GM13976 (cell line): ENCODE measurements at regions not wholly inside any gene's neighbourhood (a gene's known extent, or its start where the extent isn't known, plus 50 kb on each side); places are given as distances from the start of the nearest gene placed in this dataset.

Experiments
- DNase-seq: peaks from one replicate; pipeline ENCODE4 v3.0.0; 2012; ENCODE audit warnings: low spot score
- in situ Hi-C: fragments of 300-500 bp; cut with MboI; formaldehyde crosslinking; loops from one replicate; pipeline ENCODE4 v1.12.0; 2022; ENCODE audit warnings: low sequenced_read_pairs, mixed read lengths, inconsistent platforms; ENCODE audit not compliant: unreplicated experiment
- TF ChIP-seq, protein P1 (sequence below): IDR thresholded peaks from 2 replicates; pipeline ENCODE4 v1.5.1; 2012; ENCODE audit warnings: borderline replicate concordance, mild to moderate bottlenecking; ENCODE audit not compliant: insufficient read depth; ENCODE audit errors: extremely low read depth, missing control alignments, control extremely low read depth

DNA sequence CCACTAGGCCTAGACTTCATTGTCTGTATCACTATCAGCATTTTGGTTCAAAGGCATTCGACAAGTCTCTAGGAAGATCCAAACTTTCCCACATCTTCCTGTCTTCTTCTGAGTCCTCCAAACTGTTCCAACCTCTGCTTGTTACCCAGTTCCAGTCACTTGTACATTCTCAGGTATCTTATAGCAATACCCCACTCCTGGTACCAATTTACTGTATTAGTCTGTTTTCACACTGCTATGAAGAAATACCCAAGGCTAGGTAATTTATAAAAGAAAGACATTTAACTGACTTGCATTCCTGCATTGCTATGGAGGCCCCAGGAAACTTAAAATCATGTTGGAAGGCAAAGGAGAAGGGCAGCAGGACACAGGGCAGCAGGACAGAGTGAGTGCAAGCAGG, 293.9 kb downstream of the ARAP2 start:
- in situ Hi-C loops, result no loop called here
- no peak for DNase-seq
- TF ChIP-seq, protein P1, sequence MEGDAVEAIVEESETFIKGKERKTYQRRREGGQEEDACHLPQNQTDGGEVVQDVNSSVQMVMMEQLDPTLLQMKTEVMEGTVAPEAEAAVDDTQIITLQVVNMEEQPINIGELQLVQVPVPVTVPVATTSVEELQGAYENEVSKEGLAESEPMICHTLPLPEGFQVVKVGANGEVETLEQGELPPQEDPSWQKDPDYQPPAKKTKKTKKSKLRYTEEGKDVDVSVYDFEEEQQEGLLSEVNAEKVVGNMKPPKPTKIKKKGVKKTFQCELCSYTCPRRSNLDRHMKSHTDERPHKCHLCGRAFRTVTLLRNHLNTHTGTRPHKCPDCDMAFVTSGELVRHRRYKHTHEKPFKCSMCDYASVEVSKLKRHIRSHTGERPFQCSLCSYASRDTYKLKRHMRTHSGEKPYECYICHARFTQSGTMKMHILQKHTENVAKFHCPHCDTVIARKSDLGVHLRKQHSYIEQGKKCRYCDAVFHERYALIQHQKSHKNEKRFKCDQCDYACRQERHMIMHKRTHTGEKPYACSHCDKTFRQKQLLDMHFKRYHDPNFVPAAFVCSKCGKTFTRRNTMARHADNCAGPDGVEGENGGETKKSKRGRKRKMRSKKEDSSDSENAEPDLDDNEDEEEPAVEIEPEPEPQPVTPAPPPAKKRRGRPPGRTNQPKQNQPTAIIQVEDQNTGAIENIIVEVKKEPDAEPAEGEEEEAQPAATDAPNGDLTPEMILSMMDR, result no peak

DNA sequence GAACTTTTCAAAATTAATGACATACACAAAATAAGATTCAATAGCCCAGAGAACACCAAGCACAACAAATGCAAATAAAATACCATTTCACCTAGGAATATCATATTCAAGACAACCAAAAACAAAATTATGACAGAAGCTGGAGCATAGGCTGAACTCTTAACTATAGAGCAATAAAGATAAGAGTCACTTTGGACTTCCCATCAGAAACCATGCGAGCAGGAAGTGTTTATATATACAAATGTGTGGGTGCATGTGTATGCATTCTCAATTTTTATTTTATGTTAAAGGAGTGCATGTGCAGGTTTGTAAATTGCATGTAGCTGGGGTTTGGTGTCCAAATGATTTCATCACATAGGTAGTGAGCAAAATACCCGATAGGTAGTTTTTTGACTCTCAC, 291.6 kb downstream of the ARAP2 start:
- in situ Hi-C loops, result no loop called here
- DNase-seq, result no peak
- TF ChIP-seq, protein P1, result no peak

DNA sequence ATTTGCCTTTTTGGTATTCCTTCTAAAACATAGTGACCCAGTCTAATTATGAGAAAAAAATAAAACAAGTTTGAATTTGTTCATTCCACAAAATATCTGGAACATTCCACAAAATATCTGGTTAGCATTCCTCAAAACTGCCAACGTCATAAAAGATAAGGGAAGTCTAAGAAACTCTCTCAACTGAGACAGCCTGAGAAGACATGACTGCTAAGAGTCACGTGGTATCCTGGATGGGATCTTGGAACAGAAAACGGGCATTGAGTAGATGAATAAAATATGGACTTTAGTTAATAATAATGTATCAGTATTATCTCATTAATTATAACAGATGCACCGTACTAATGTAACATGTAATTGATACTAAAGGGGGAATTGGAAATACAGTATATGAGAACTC, 280.9 kb downstream of the ARAP2 start:
- TF ChIP-seq, protein P1, result no peak
- in situ Hi-C loops, result no loop called here
- no peak for DNase-seq

DNA sequence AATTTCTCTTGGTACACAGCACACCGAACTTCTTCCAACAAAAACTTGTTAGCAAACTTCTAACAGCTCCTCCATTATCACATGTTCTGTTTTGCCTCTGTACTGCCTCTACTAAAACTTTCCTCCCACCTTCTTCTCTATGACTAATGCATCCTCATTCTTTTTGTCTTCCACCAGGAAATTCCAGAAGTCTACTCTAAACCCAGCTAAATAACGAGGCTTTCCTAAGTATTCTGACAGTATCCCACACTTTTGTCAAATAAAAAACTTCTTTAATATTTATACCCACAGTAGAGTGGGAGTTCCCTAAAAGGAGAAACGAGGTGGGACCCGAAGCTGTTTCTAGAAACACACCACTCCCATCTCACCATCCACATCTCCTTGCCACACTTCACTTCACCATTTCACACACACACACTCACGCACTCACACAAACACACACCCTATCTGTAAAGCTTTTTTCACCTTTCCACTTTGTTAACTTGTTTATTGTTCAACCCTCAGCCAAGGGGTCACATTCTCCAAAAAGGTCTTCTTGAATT, 280.3 kb downstream of the ARAP2 start:
- DNase-seq, result no peak
- in situ Hi-C loops, result no loop called here
- TF ChIP-seq, protein P1, result no peak

DNA sequence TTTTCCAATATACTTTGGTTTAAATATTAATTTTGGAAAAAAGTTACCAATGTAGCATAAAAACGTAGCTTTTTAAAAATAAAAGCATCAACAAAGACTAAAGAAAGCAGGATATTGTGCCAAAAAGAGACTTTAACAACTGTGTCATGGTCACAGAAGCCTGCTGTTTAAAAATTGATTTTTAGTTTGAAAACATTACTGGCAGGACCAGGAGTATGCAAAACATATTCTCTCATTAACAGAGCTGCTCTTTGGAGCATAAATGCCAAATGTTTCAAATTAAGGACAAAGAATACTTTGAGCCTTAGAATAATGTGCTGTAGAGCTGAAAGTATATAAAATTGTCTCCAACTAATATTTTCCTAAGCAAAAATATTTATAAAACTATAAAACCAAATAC, 279.0 kb downstream of the ARAP2 start:
- TF ChIP-seq, protein P1, result no peak
- in situ Hi-C loops, result no loop called here
- DNase-seq, result no peak

DNA sequence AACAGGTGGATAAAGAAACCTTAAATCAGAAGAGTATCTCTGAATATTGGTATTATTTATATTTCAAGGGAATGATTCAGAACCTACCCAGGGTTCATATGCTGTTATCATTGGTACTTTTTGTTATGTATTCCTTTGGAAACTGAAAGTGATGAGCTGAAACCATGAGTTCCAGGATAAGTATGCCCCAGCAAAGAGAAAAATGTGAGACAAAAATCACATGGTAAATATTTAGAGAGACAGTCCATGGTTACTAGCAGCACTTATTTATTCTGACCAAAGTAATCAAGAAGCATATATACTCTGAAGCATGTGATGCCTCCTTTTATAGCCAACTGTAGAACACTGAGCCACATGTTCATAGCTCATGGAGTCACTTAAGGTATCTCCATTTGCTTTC, 277.7 kb downstream of the ARAP2 start:
- in situ Hi-C loops, result no loop called here
- TF ChIP-seq, protein P1, result no peak

More for the DNA sequence above, 277.7 kb downstream of the ARAP2 start:
- DNase-seq, result no peak
